HL-60 (cell line): ENCODE measurements at regions not wholly inside any gene's neighbourhood (a gene's known extent, or its start where the extent isn't known, plus 50 kb on each side); places are given as distances from the start of the nearest gene placed in this dataset.

Experiments
- DNase-seq, 2 experiments: peaks; one replicate each; pipeline ENCODE4 v3.0.0-alpha.2; 2010 to 2020; ENCODE audit warnings: low read depth in 1 of 2, low spot score in 1 of 2
- H3K27ac ChIP-seq: fragments of 250-450 bp; sonication (Bioruptor Pico); replicated peaks from 2 replicates; pipeline ENCODE4 v1.5.1; 2020; ENCODE audit warnings: mild to moderate bottlenecking, moderate library complexity
- H3K27me3 ChIP-seq: fragments of 250-450 bp; sonication (Bioruptor Pico); 2 replicates; pipeline ENCODE4 v1.5.1; 2021; ENCODE audit warnings: mild to moderate bottlenecking, moderate library complexity; ENCODE audit not compliant: insufficient read depth, poor library complexity, severe bottlenecking
- H3K4me3 ChIP-seq: replicated peaks from 2 replicates; pipeline ENCODE4 v1.5.1; 2011; ENCODE audit warnings: mild to moderate bottlenecking, control low read depth, low read length; ENCODE audit not compliant: insufficient read depth
- CTCF ChIP-seq: IDR thresholded peaks from one replicate; pipeline ENCODE4 v1.5.1; 2011; ENCODE audit warnings: low read length, control low read depth, inconsistent platforms; ENCODE audit not compliant: insufficient read depth
- GABPA ChIP-seq: IDR thresholded peaks from 2 replicates; pipeline ENCODE4 v1.6.1; 2012; ENCODE audit warnings: low read depth
- POLR2AphosphoS5 ChIP-seq: IDR thresholded peaks from 2 replicates; pipeline ENCODE4 v1.6.1; 2012; ENCODE audit warnings: low read depth
- REST ChIP-seq: IDR thresholded peaks from 2 replicates; pipeline ENCODE4 v1.6.1; 2012; ENCODE audit warnings: low read depth; ENCODE audit not compliant: insufficient replicate concordance
- SPI1 ChIP-seq: IDR thresholded peaks from 2 replicates; pipeline ENCODE4 v1.6.1; 2012; ENCODE audit warnings: low read depth, mild to moderate bottlenecking, borderline replicate concordance

- H3K27me3 ChIP-seq: peaks cover 3% of the 10 kb centered on the region
- H3K4me3 ChIP-seq: no peak overlapping the region
- no peak overlapping the region for H3K27ac ChIP-seq
- no peak for TF ChIP-seq GABPA
- no peak for DNase-seq
These were observed 84.3 kb upstream of the GNAZ start for GRCh38 chr22:22986008-22986407.

- Histone ChIP-seq H3K27me3 (peaks cover 3% of the 10 kb centered on the region), H3K4me3 (no peak overlapping the region), H3K27ac (no peak overlapping the region)
- DNase-seq: no peak
- no peak for TF ChIP-seq GABPA
- TF ChIP-seq REST: no peak
- TF ChIP-seq SPI1: no peak
- TF ChIP-seq CTCF: no peak
- TF ChIP-seq POLR2AphosphoS5: no peak
These were observed 83.7 kb upstream of the GNAZ start for GRCh38 chr22:22986640-22987039.

GRCh38 chr22:22988150-22988549, 82.2 kb upstream of the GNAZ start:
- Histone ChIP-seq H3K27ac (no peak overlapping the region), H3K4me3 (no peak overlapping the region), H3K27me3 (peaks cover 3% of the 10 kb centered on the region)
- DNase-seq: no peak
- TF ChIP-seq GABPA (no peak), REST (no peak), POLR2AphosphoS5 (no peak), SPI1 (no peak), CTCF (no peak)

GRCh38 chr22:22988785-22989184, 81.5 kb upstream of the GNAZ start:
- Histone ChIP-seq H3K4me3 (no peak overlapping the region), H3K27me3 (peaks cover 1% of the 10 kb centered on the region), H3K27ac (no peak overlapping the region)
- DNase-seq: no peak
- TF ChIP-seq CTCF: no peak
- no peak for TF ChIP-seq GABPA
- TF ChIP-seq REST: no peak
- no peak for TF ChIP-seq SPI1
- no peak for TF ChIP-seq POLR2AphosphoS5
